Peyer's patch (tissue), 4 donors: ENCODE measurements at regions not wholly inside any gene's neighbourhood (a gene's known extent, or its start where the extent isn't known, plus 50 kb on each side); places are given as distances from the start of the nearest gene placed in this dataset.

Experiments
- DNase-seq, 3 donors: peaks; one replicate each; pipeline ENCODE4 v3.0.0-alpha.2; 2017 to 2019
- H3K27ac ChIP-seq, 4 donors: fragments of 200-600 bp; sonication (generic); one replicate each; pipeline ENCODE4 v1.5.1; 2016 to 2019
- H3K27me3 ChIP-seq, 2 donors: fragments of 200-600 bp; sonication (generic); one replicate each; pipeline ENCODE4 v1.5.1; 2019
- H3K36me3 ChIP-seq, 3 donors: fragments of 200-600 bp; sonication (generic); one replicate each; pipeline ENCODE4 v1.5.1; 2016 to 2019
- H3K4me1 ChIP-seq, 4 donors: fragments of 200-600 bp; sonication (generic); one replicate each; pipeline ENCODE4 v1.5.1; 2016 to 2019
- H3K4me3 ChIP-seq, 4 donors: fragments of 200-600 bp; sonication (generic); 1 replicate in 3 of 4; 2 replicates in 1 of 4; pipeline ENCODE4 v1.5.1; 2016 to 2019; ENCODE audit warnings: mild to moderate bottlenecking in 1 of 4
- H3K9me3 ChIP-seq, 4 donors: fragments of 200-600 bp; sonication (generic); one replicate each; pipeline ENCODE4 v1.5.1; 2016 to 2019; ENCODE audit warnings: mild to moderate bottlenecking in 1 of 4
- POLR2A ChIP-seq, 2 donors: fragments of 450-650 bp; IDR thresholded peaks; one replicate each; pipeline ENCODE4 v1.5.1; 2017; ENCODE audit warnings: antibody characterized with exemption in 2 of 2, mild to moderate bottlenecking in 2 of 2, moderate library complexity in 2 of 2
- TF ChIP-seq, protein P1 (sequence below), 6 experiments: fragments of 450-650 bp in 4 of 6; fragments of 200-600 bp in 2 of 6; sonication (generic) in 1 of 6; IDR thresholded peaks; one replicate each; pipeline ENCODE4 v1.5.1; 2017 to 2019; ENCODE audit warnings: antibody characterized with exemption in 6 of 6, mild to moderate bottlenecking in 3 of 6, moderate library complexity in 1 of 6

- Histone ChIP-seq H3K4me1 (no peaks in the 10 kb centered on the region), H3K9me3 (no peaks in the 10 kb centered on the region), H3K4me3 (no peak overlapping the region), H3K27ac (no peak overlapping the region), H3K36me3 (no peaks in the 10 kb centered on the region), H3K27me3 (no peaks in the 10 kb centered on the region)
- no peak for TF ChIP-seq POLR2A (IDR thresholded peaks at IDR 0.05)
- TF ChIP-seq, protein P1, sequence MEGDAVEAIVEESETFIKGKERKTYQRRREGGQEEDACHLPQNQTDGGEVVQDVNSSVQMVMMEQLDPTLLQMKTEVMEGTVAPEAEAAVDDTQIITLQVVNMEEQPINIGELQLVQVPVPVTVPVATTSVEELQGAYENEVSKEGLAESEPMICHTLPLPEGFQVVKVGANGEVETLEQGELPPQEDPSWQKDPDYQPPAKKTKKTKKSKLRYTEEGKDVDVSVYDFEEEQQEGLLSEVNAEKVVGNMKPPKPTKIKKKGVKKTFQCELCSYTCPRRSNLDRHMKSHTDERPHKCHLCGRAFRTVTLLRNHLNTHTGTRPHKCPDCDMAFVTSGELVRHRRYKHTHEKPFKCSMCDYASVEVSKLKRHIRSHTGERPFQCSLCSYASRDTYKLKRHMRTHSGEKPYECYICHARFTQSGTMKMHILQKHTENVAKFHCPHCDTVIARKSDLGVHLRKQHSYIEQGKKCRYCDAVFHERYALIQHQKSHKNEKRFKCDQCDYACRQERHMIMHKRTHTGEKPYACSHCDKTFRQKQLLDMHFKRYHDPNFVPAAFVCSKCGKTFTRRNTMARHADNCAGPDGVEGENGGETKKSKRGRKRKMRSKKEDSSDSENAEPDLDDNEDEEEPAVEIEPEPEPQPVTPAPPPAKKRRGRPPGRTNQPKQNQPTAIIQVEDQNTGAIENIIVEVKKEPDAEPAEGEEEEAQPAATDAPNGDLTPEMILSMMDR (IDR thresholded peaks at IDR 0.05) = no peak
- no peak for DNase-seq
Observed at GRCh38 chr4:138964716-138965426, 50.7 kb upstream of the NOCT start.

DNA sequence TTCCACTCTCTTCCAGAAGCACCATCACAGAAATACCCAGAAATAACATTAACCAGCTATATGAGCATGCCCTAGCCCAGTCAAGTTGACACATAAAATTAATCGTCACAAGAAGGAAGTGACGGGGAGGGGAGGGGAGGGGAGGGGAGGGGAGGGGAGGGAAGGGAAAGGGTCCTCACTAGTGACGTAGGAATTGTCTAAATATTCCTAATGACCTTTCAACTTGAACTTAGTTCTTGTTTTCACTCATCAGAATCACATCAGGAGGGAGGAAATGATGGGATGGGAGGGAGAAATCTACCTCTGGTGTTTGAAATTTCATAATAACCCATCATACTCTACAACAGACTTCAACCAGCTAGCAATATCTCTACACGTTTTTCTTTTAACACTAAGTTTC is 52.2 kb upstream of the NOCT start:
- H3K9me3 ChIP-seq = no peaks in the 10 kb centered on the region
- no peaks in the 10 kb centered on the region for H3K4me1 ChIP-seq
- TF ChIP-seq POLR2A (IDR thresholded peaks at IDR 0.05) = no peak
- TF ChIP-seq, protein P1 (IDR thresholded peaks at IDR 0.05) = no peak
- no peak overlapping the region for H3K27ac ChIP-seq
- no peaks in the 10 kb centered on the region for H3K27me3 ChIP-seq
- DNase-seq = no peak
- no peak overlapping the region for H3K4me3 ChIP-seq
- no peaks in the 10 kb centered on the region for H3K36me3 ChIP-seq

DNA sequence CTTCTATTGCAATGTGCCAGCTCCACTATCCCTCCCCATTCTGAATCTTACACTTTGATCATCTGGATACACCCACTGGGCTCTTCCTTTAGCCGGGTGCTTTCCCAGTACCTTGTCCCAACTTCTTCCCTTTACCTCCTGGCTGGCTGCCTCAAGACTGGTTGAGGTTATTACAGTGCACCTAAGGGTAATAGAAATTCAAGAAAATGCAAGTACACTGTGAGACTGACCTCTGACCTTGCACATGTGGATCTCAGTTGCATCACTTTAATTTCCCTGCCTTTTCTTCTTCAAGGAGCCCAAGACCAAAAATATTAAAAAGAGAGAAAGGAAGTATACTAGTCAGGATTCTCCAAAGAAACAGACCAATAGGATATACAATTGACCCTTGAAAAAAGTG is 53.9 kb upstream of the NOCT start:
- TF ChIP-seq POLR2A (IDR thresholded peaks at IDR 0.05) = no peak
- TF ChIP-seq, protein P1 (IDR thresholded peaks at IDR 0.05) = no peak
- H3K9me3 ChIP-seq = no peaks in the 10 kb centered on the region
- H3K27ac ChIP-seq = no peak overlapping the region
- no peaks in the 10 kb centered on the region for H3K36me3 ChIP-seq
- no peak overlapping the region for H3K4me3 ChIP-seq
- DNase-seq = no peak
- H3K27me3 ChIP-seq = no peaks in the 10 kb centered on the region
- no peaks in the 10 kb centered on the region for H3K4me1 ChIP-seq

- H3K9me3 ChIP-seq = no peaks in the 10 kb centered on the region
- H3K4me3 ChIP-seq = no peak overlapping the region
- no peak overlapping the region for H3K27ac ChIP-seq
- H3K27me3 ChIP-seq = no peaks in the 10 kb centered on the region
- no peaks in the 10 kb centered on the region for H3K4me1 ChIP-seq
- TF ChIP-seq, protein P1 (IDR thresholded peaks at IDR 0.05) = no peak
- no peak for TF ChIP-seq POLR2A (IDR thresholded peaks at IDR 0.05)
- no peaks in the 10 kb centered on the region for H3K36me3 ChIP-seq
- DNase-seq = no peak
Observed at GRCh38 chr4:138961129-138961528, 54.5 kb upstream of the NOCT start.

DNA sequence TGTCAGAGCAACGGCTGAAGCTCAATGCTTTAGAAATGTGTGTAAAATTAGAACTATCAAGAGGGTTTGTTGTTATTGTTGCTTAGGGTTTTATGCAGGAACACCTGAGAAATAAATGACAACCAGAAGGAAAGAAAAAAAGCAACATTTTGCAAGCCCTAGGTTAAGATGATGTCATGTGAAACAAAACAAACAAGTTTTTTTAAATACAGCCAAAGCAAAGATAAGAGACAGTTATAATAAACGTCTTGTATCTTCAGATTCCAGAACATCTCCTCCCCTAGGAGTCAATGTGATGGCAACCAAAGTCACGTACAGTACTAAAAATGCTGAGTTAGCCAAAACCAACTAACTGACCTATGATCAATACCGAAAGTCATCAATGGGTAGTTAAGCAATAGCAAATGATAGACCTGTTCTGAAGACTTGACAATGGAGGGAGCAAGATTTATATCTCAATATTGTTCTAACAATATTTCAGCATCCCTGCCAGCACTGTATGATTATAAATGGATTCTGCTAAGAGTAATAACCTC is 55.3 kb upstream of the NOCT start:
- Histone ChIP-seq H3K4me1 (no peaks in the 10 kb centered on the region), H3K27ac (no peak overlapping the region), H3K4me3 (no peak overlapping the region), H3K9me3 (no peaks in the 10 kb centered on the region), H3K36me3 (no peaks in the 10 kb centered on the region), H3K27me3 (no peaks in the 10 kb centered on the region)
- no peak for DNase-seq
- no peak for TF ChIP-seq POLR2A (IDR thresholded peaks at IDR 0.05)
- TF ChIP-seq, protein P1 (IDR thresholded peaks at IDR 0.05) = no peak
